ENCODE measurements at regions not wholly inside any gene's neighbourhood (a gene's known extent, or its start where the extent isn't known, plus 50 kb on each side); places are given as distances from the start of the nearest gene placed in this dataset.

DNA sequence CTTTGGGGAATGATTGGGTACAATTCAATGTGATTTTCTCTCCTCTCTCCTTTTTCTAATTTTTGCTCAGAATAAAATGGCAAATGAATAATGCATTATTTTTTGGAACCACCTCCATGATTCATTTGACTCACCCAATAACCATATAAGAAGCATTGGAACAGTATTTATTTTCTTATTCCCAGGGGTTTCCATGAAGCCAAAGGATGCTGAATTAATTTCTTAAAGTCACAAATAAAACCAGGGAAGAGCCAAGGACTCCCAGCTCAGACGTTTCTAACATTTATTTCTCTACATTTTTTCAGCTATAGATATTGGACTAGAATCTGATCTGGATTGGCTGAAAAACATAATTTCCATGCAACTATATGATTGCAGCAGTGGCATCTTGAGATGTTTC, 735.2 kb upstream of the ANKRD30A start:
- no peak for TF ChIP-seq POLR2A (IDR thresholded peaks at IDR 0.05)
- TF ChIP-seq, protein P1, sequence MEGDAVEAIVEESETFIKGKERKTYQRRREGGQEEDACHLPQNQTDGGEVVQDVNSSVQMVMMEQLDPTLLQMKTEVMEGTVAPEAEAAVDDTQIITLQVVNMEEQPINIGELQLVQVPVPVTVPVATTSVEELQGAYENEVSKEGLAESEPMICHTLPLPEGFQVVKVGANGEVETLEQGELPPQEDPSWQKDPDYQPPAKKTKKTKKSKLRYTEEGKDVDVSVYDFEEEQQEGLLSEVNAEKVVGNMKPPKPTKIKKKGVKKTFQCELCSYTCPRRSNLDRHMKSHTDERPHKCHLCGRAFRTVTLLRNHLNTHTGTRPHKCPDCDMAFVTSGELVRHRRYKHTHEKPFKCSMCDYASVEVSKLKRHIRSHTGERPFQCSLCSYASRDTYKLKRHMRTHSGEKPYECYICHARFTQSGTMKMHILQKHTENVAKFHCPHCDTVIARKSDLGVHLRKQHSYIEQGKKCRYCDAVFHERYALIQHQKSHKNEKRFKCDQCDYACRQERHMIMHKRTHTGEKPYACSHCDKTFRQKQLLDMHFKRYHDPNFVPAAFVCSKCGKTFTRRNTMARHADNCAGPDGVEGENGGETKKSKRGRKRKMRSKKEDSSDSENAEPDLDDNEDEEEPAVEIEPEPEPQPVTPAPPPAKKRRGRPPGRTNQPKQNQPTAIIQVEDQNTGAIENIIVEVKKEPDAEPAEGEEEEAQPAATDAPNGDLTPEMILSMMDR (IDR thresholded peaks at IDR 0.05), result no peak
